Ureter (tissue), 1 donor: ENCODE measurements at regions not wholly inside any gene's neighbourhood (a gene's known extent, or its start where the extent isn't known, plus 50 kb on each side); places are given as distances from the start of the nearest gene placed in this dataset.
"Not testable (repeated sequence)": the region's sequence is repeated elsewhere in the genome, so short reads cannot be mapped to it uniquely, and the experiment has no call there.

Experiments
- DNase-seq: peaks from one replicate; pipeline ENCODE4 v3.0.0-alpha.2; 2020; ENCODE audit warnings: low spot score
- donor health status: DM: yes; HTN: yes; CAD: no.

DNA sequence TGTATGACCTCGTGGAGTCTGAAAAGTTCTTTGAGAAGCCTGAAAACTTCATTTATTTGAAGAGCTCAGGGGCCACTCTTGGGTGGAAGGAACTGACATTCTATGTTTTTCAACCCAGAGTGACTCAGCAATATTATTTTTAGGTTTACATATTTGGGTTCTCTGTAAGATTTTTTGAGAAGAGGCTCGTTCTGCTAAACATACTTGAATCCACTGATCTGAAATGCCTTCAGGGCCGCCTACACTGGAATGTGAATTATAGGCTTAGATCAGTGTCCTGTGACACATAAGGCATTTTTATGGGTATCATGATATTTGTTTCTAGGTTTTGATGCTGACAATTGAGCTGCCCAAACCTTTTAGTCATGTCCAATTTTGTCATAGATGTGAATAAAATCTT lies 86.2 kb downstream of the PSAT1 start:
- DNase-seq, result no peak

DNA sequence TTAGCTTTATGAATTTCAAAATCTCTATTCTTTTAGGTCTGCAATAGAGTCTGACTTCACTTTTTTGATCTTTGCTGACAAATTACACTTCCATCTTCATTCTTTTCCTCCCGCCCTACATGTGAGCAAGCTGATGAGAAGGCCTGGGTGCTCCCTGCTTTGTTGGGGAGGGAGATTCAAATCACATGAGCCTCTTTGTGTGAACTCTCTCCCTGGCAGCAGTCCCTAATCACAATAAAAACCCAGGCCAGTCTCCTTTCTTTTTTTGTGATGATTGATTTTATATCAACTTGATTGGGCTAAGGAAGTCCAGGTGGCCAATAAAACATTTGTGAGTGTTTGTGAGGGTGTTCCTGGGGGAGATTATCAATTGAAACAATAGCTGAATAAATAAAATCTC lies 89.4 kb downstream of the PSAT1 start:
- no peak for DNase-seq

DNA sequence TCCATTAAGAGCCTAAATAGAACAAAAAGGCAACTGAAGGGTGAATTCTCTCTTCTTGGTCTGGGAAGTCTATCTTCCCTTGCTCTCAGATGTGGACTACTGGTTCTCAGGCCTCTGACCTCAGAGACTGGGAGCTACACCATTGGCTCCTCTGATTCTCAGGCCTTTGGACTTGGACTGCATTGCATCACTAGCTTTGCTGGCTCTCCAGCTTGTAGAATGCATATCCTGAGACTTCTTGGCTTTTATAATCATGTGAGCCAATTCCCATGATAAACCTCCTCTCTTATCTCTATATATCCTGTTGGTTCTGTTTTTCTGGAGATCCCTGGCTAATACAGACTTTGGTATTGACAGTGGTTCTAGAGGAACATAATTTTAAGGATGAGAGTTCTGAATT lies 89.8 kb downstream of the PSAT1 start:
- no peak for DNase-seq

GRCh38 chr9:78393340-78393739 lies 96.4 kb downstream of the PSAT1 start:
- DNase-seq, result no peak

- DNase-seq, result no peak
These were observed 97.0 kb downstream of the PSAT1 start for GRCh38 chr9:78393932-78394331.

- no peak for DNase-seq
These were observed 99.2 kb downstream of the PSAT1 start for GRCh38 chr9:78396087-78396486.

DNA sequence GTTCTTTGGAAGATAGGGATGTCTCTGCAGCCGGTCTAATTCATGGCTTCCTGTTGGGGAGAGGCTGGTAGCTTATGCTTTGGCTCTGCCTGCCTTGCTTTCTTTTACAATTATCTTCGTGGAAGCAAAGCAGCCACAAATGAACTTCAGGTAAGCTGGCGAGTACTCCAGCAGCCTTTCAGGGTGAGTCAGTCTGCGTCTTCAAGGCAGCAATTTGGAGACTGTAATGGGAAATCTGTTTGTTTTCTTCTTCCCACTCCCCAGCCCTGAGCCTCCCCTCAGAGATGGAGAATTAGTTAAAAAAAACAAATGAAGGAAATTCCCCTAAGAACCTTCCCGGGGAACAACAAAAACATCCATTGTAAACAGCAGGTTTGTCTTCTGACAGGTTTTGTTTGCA lies 100.1 kb downstream of the PSAT1 start:
- no peak for DNase-seq

- DNase-seq, result no peak
These were observed 100.5 kb downstream of the PSAT1 start for GRCh38 chr9:78397454-78397853.

- no peak for DNase-seq
These were observed 102.2 kb downstream of the PSAT1 start for GRCh38 chr9:78399153-78399552.

DNA sequence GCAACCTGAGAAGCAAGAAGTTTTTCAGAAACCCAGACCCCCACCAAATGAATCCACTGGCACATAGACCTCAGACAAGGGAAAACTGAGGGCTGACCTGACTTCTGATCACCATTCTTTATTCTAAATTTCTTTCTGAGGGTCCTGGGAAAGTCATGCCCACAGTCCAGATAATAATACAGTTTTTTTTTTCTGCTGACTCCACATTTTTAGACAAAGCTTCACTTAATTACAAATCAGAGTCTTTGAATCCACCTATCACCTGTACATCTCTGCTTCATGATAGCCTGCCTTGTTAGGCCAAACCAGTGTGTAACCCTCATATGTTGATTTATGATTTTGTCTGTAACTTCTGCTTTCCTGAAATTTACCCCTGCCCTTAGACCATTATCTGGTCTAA lies 103.6 kb downstream of the PSAT1 start:
- DNase-seq, result no peak

DNA sequence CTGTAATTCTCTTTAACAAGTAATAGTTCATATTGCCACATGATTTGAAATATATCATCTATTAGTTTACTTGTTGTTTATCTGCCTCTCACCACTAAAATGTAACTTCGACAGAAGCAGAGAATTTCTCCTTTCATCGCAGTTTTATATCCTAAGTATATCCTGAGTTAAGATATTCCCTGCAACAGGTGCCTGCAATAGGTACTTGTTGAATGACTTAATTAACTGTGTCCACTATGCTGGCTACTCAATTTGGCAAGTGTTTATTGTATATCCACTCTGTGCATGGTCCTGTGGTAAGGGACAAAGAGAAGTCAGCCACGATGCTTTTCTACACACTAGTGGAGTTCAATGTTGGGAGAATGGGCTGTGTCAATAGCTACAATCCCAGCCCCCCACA lies 108.5 kb downstream of the PSAT1 start:
- DNase-seq, result no peak

GRCh38 chr9:78406146-78406545 lies 109.2 kb downstream of the PSAT1 start:
- DNase-seq, result no peak

- DNase-seq, result peak; percentile 66
These were observed 110.0 kb downstream of the PSAT1 start for GRCh38 chr9:78406933-78407332.

DNA sequence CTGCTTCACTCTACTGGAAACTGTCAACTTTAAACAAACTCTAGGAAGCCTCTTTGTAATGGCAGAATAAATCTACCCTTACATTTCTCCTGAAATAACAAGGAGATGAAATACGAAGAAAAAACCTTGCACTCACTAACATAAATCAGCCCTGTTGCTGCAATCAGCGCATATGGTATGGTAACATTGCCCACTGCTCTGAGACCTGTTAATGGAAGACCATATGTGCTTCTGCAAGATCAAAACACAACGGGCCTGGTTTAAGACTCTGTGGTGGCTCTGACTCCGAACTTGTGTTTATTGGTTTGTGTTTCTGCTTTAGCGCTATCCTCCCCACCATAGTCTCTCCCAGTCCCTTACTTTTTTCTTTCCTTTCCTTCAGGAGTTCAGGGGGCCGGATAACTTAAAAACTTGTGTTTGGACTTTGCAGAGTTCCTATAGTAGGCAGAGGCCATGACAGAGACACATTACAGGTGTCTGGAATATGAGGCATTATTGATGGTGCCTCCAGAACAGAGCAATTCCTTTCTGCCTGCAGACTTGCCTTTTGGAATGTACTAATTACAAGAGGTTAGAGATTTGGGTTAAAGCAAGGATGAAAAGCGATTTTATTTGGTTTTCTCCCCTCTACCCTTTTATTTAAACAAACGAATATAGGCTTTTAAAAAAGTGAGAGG lies 110.8 kb downstream of the PSAT1 start:
- DNase-seq, result no peak

DNA sequence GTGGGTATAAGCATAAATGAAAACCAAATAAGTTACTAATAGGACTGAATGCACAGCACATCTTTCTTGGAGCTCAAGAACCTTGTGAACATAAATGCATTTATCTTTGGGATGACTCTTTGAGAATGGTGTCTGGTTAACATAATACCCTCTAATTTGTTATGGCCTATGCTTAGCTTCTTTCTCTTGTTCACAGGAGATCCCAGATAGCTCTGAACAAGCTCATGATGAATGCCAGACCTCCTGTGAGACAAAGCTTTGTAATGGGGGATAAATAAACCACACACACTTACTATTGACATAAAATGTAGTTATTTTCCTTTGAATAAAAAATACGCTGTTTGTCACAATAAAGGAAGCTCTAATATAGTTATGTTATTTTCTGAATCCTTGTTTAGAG lies 111.5 kb downstream of the PSAT1 start:
- DNase-seq, result no peak

DNA sequence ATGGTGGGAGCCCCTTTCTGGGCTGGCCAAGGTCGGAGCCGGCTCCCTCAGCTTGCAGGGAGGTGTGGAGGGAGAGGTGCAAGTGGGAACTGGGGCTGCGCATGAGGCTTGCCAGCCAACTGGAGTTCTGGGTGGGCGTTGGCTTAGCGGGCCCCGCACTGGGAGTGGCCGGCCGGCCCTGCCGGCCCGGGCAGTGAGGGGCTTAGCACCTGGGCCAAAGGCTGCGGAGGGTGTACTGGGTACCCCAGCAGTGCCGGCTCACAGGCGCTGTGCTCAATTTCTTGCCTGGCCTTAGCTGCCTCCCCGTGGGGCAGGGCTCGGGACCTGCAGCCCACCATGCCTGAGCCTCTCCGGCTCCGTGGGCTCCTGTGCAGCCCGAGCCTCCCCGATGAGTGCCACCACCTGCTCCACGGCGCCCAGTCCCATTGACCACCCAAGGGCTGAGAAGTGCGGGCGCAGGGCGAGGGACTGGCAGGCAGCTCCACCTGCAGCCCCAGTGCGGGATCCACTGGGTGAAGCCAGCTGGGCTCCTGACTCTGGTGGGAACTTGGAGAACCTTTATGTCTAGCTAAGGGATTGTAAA lies 113.1 kb downstream of the PSAT1 start:
- DNase-seq, result not testable (repeated sequence)

DNA sequence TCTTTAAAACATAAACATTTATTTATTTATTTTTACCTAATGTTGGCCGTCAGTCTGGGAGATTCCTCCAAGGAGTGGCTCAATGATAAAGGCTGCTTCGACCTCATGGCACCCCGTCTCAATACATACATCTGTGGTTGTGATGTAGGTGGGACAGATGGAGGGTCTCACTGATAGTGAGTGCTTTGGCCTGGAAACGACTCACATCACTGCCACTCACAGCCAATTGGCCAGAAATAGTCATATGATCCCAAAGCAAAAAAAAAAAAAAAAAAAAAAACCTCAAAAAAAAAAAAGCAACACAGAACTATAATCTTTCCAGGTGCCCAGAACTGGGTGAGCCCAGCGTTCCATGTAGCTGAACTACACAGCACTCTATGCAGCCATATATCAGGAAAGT lies 125.4 kb downstream of the PSAT1 start:
- no peak for DNase-seq

GRCh38 chr9:78424299-78424698 lies 127.4 kb downstream of the PSAT1 start:
- DNase-seq, result no peak

- no peak for DNase-seq
These were observed 131.7 kb downstream of the PSAT1 start for GRCh38 chr9:78428640-78429039.

DNA sequence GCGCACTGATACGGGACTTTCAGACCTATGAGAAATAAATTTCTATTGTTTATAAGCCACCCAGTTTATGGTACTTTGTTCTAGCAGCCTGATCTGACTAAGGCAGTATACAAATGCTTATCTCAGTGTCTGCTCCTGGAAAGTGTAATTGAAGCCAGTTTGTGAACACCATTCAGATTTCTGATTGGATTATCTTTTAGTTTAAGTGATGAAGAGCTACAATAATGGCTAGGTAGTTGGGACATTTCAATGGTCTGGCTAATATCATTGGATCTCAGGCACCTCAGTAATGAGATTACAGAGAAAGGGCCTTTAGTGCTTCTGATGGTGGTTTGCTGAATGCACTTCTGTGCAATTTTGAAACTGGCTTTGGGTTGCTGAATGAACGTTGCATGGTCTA lies 133.5 kb downstream of the PSAT1 start:
- DNase-seq, result no peak

GRCh38 chr9:78431039-78431438 lies 134.1 kb downstream of the PSAT1 start:
- not testable (repeated sequence) for DNase-seq

DNA sequence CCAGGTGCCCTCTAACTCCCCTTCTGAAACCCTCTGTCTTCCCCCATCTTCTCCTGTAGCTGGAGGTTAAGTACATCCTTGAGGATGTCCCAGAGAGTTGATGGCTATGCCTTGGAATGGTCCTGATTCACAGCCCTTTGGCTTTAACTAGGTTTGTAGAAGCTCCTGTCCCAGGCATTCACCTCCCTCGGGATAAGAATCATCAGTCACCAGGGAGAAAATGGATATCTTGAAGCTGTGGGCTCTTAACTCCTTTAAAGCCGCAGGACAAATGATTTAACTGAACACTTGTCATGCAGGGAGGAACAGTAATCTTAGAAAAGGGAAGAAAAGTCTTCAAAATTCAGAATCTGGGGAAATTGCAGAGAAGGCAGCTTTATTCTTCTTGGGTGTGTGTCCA lies 139.9 kb downstream of the PSAT1 start:
- DNase-seq, result no peak

DNA sequence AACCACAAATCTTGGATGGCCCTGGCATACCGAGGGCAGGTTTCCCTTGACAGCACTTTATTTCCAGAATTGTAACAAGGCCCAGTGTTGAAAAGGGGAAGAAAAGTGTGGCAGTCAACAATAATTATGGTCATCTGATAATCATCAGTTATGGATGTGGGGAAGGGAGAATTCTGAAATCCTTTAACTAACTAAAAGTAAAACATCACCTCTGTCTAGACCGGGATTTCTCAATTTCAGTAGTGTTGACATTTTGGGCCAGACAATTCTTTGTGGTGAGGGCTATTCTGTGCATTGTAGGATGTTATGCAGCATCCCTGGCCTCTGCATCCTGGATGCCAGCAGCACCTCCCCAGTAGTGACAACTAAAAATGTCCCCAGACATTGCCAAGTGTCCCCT lies 140.4 kb downstream of the PSAT1 start:
- DNase-seq, result no peak

GRCh38 chr9:78437806-78438205 lies 140.9 kb downstream of the PSAT1 start:
- no peak for DNase-seq
